H1 (cell line): ENCODE measurements at regions not wholly inside any gene's neighbourhood (a gene's known extent, or its start where the extent isn't known, plus 50 kb on each side); places are given as distances from the start of the nearest gene placed in this dataset.

Source experiments
- CTCF ChIA-PET: fragments of 300-600 bp; sonication (Branson Sonifier 250); formaldehyde crosslinking; loops from one replicate; lab custom pipeline; 2021; ENCODE audit not compliant: partially characterized antibody; lab: Charles Lee
- POLR2A ChIA-PET: fragments of 300-600 bp; sonication (Branson Sonifier 250); formaldehyde crosslinking; loops from one replicate; lab custom pipeline; 2021; ENCODE audit warnings: inconsistent platforms; ENCODE audit not compliant: partially characterized antibody; lab: Charles Lee
- DNase-seq, 2 experiments: peaks; one replicate each; pipeline versions ENCODE4 v3.0.0 to v3.0.0-alpha.2; 2010 to 2022; ENCODE audit warnings: low spot score in 2 of 2, low read depth in 1 of 2, mixed read lengths in 1 of 2
- FAIRE-seq: peaks from 2 replicates; lab custom pipeline; 2011; peaks lifted over from hg19 to GRCh38; lab: Jason Lieb, UNC
- H2AFZ ChIP-seq: 2 replicates; pipeline ENCODE4 v1.8.1; 2012; ENCODE audit warnings: low read length, inconsistent platforms
- H2AK5ac ChIP-seq: 2 replicates; pipeline ENCODE4 v1.6.1; 2013; ENCODE audit warnings: low read depth, low read length
- H2BK120ac ChIP-seq: replicated peaks from 2 replicates; pipeline ENCODE3; 2013; ENCODE audit warnings: low read depth, low read length, inconsistent platforms
- H2BK12ac ChIP-seq: 2 replicates; pipeline ENCODE4 v1.6.1; 2013; ENCODE audit warnings: low read depth, low read length
- H2BK15ac ChIP-seq: 2 replicates; pipeline ENCODE4 v1.6.1; 2013; ENCODE audit warnings: low read length
- H2BK20ac ChIP-seq: 2 replicates; pipeline ENCODE4 v1.6.1; 2013; ENCODE audit warnings: low read length
- H2BK5ac ChIP-seq: 2 replicates; pipeline ENCODE4 v1.6.1; 2013; ENCODE audit warnings: low read depth, low read length
- H3K14ac ChIP-seq: 2 replicates; pipeline ENCODE4 v1.6.1; 2013; ENCODE audit warnings: inconsistent platforms; ENCODE audit not compliant: insufficient read length
- H3K18ac ChIP-seq: 2 replicates; pipeline ENCODE4 v1.6.1; 2013; ENCODE audit warnings: low read length; ENCODE audit errors: extremely low read depth
- H3K23ac ChIP-seq: 2 replicates; pipeline ENCODE4 v1.6.1; 2013; ENCODE audit warnings: inconsistent platforms; ENCODE audit not compliant: insufficient read length
- H3K23me2 ChIP-seq: 2 replicates; pipeline ENCODE4 v1.6.1; 2013; ENCODE audit warnings: low read depth, low read length
- H3K27ac ChIP-seq: 2 replicates; pipeline ENCODE4 v1.6.1; 2011; ENCODE audit warnings: low read depth, low read length, inconsistent platforms
- H3K27me3 ChIP-seq, 4 experiments: replicated peaks in 1 of 4; 1 replicate in 1 of 4; 2 replicates in 3 of 4; pipeline versions ENCODE4 v1.6.1 to v1.8.1; 2011 to 2013; ENCODE audit warnings: low read length in 3 of 4, mild to moderate bottlenecking in 3 of 4, inconsistent platforms in 2 of 4, mixed read lengths in 2 of 4, moderate library complexity in 1 of 4; ENCODE audit not compliant: control insufficient read depth in 3 of 4, insufficient read depth in 3 of 4; ENCODE audit errors: extremely low read depth in 1 of 4
- H3K36me3 ChIP-seq, 4 experiments: 2 replicates each; pipeline versions ENCODE4 v1.6.1 to v1.8.1; 2011 to 2013; ENCODE audit warnings: mild to moderate bottlenecking in 4 of 4, low read length in 3 of 4, moderate library complexity in 2 of 4, control low read depth in 1 of 4, inconsistent platforms in 1 of 4; ENCODE audit not compliant: insufficient read depth in 4 of 4, control insufficient read depth in 2 of 4
- H3K4ac ChIP-seq: replicated peaks from 2 replicates; pipeline ENCODE3; 2013; ENCODE audit warnings: low read length, low read depth, mixed read lengths, inconsistent platforms; ENCODE audit not compliant: insufficient read length
- H3K4me1 ChIP-seq, 4 experiments: replicated peaks in 1 of 4; 1 replicate in 1 of 4; 2 replicates in 3 of 4; pipeline versions ENCODE4 v1.6.1 to v1.8.1; 2011 to 2013; ENCODE audit warnings: low read length in 3 of 4, inconsistent platforms in 2 of 4, mixed read lengths in 1 of 4; ENCODE audit not compliant: insufficient read depth in 4 of 4, control insufficient read depth in 3 of 4
- H3K4me2 ChIP-seq, 2 experiments: 2 replicates each; pipeline versions ENCODE4 v1.6.1 to v1.8.1; 2011 to 2013; ENCODE audit warnings: low read depth in 2 of 2, low read length in 2 of 2, control low read depth in 1 of 2, inconsistent platforms in 1 of 2, mild to moderate bottlenecking in 1 of 2; ENCODE audit not compliant: insufficient read depth in 1 of 2
- H3K4me3 ChIP-seq, 4 experiments: fragments of 200-600, 300-600 bp in 1 of 4; sonication (generic), shearing (Covaris generic), sonication (Bioruptor Twin) in 1 of 4; 2 replicates each; pipeline versions ENCODE4 v1.5.1 to v1.8.1; 2011 to 2016; ENCODE audit warnings: low read length in 4 of 4, low read depth in 3 of 4, control low read depth in 2 of 4, inconsistent platforms in 2 of 4, mild to moderate bottlenecking in 2 of 4, mixed read lengths in 1 of 4, moderate library complexity in 1 of 4; ENCODE audit not compliant: insufficient read depth in 2 of 4; ENCODE audit errors: extremely low read depth in 1 of 4
- H3K56ac ChIP-seq: replicated peaks from 2 replicates; pipeline ENCODE3; 2013; ENCODE audit warnings: low read depth, mild to moderate bottlenecking, mixed read lengths, low read length, inconsistent platforms; ENCODE audit not compliant: insufficient read length
- H3K79me1 ChIP-seq: 2 replicates; pipeline ENCODE4 v1.6.1; 2013; ENCODE audit warnings: low read depth, low read length, control low read depth
- H3K79me2 ChIP-seq, 2 experiments: 2 replicates each; pipeline versions ENCODE4 v1.6.1 to v1.8.1; 2012 to 2013; ENCODE audit warnings: low read length in 2 of 2, mild to moderate bottlenecking in 2 of 2, inconsistent platforms in 1 of 2; ENCODE audit not compliant: insufficient read depth in 2 of 2, control insufficient read depth in 1 of 2
- H3K9ac ChIP-seq, 4 experiments: replicated peaks in 1 of 4; 1 replicate in 1 of 4; 2 replicates in 3 of 4; pipeline versions ENCODE4 v1.6.1 to v1.8.1; 2011 to 2013; ENCODE audit warnings: low read depth in 3 of 4, low read length in 3 of 4, control low read depth in 2 of 4, mild to moderate bottlenecking in 2 of 4, moderate library complexity in 2 of 4, inconsistent platforms in 1 of 4; ENCODE audit errors: extremely low read depth in 1 of 4
- H3K9me3 ChIP-seq, 2 experiments: 2 replicates each; pipeline versions ENCODE4 v1.6.1 to v1.8.1; 2012 to 2013; ENCODE audit warnings: mild to moderate bottlenecking in 2 of 2, moderate library complexity in 2 of 2, control low read depth in 1 of 2, inconsistent platforms in 1 of 2, low read depth in 1 of 2, low read length in 1 of 2, mixed read lengths in 1 of 2; ENCODE audit not compliant: insufficient read depth in 2 of 2
- H4K20me1 ChIP-seq, 2 experiments: replicated peaks in 1 of 2; 2 replicates each; pipeline versions ENCODE3 to v1.8.1; 2011 to 2013; ENCODE audit warnings: inconsistent platforms in 2 of 2, low read length in 2 of 2, mild to moderate bottlenecking in 1 of 2; ENCODE audit not compliant: insufficient read depth in 2 of 2, control insufficient read depth in 1 of 2
- H4K5ac ChIP-seq: 2 replicates; pipeline ENCODE4 v1.6.1; 2013; ENCODE audit warnings: low read length, low read depth, mixed read lengths, inconsistent platforms; ENCODE audit not compliant: insufficient read length
- H4K8ac ChIP-seq: 2 replicates; pipeline ENCODE4 v1.8.0; 2013; ENCODE audit warnings: mild to moderate bottlenecking, moderate library complexity, low read length, inconsistent platforms; ENCODE audit not compliant: insufficient read depth; ENCODE audit errors: extremely low read depth
- H4K91ac ChIP-seq: replicated peaks from 2 replicates; pipeline ENCODE3; 2013; ENCODE audit warnings: low read length, mixed read lengths, inconsistent platforms; ENCODE audit not compliant: insufficient read length
- BRCA1 ChIP-seq: IDR thresholded peaks from 2 replicates; pipeline ENCODE4 v1.6.1; 2012; ENCODE audit warnings: low read depth, low read length, improper control_type of control experiment
- CHD2 ChIP-seq: IDR thresholded peaks from 2 replicates; pipeline ENCODE4 v1.6.1; 2012; ENCODE audit warnings: low read length, improper control_type of control experiment
- CREB1 ChIP-seq: IDR thresholded peaks from 2 replicates; pipeline ENCODE4 v1.6.1; 2012; ENCODE audit warnings: inconsistent platforms
- NANOG ChIP-seq: IDR thresholded peaks from 2 replicates; pipeline ENCODE4 v1.6.1; 2011; ENCODE audit warnings: low read length, low read depth, mild to moderate bottlenecking, inconsistent platforms; ENCODE audit not compliant: insufficient read depth, poor library complexity, severe bottlenecking
- NRF1 ChIP-seq: IDR thresholded peaks from 2 replicates; pipeline ENCODE4 v1.6.1; 2011; ENCODE audit warnings: mild to moderate bottlenecking, low read depth, low read length, improper control_type of control experiment
- RXRA ChIP-seq: IDR thresholded peaks from 2 replicates; pipeline ENCODE4 v1.6.1; 2011; ENCODE audit warnings: low read depth, mild to moderate bottlenecking, low read length, moderate library complexity; ENCODE audit not compliant: insufficient read depth
- SAP30 ChIP-seq: fragments of 300-600 bp; sonication (generic); IDR thresholded peaks from 2 replicates; pipeline ENCODE4 v1.7.1; 2012; ENCODE audit warnings: low read length, moderate library complexity, mild to moderate bottlenecking, inconsistent platforms; ENCODE audit not compliant: insufficient read depth, insufficient replicate concordance
- TAF1 ChIP-seq: IDR thresholded peaks from 2 replicates; pipeline ENCODE4 v1.6.1; 2011; ENCODE audit warnings: mild to moderate bottlenecking, low read depth, low read length
- ZNF274 ChIP-seq: IDR thresholded peaks from 2 replicates; pipeline ENCODE4 v1.7.0; 2012; ENCODE audit warnings: low read length, borderline replicate concordance; ENCODE audit errors: extremely low read depth
- WGBS, 2 experiments: shearing (Covaris generic) in 1 of 2; methylation state at CpG; one replicate each; pipeline versions ENCODE4 v1.1.6 to v1.1.7; 2013 to 2015; ENCODE audit warnings: low lambda C conversion rate in 2 of 2, mixed read lengths in 2 of 2, inconsistent platforms in 1 of 2, low coverage in 1 of 2, missing lambda C conversion rate in 1 of 2; ENCODE audit not compliant: insufficient replicate concordance in 2 of 2, insufficient coverage in 1 of 2, insufficient read length in 1 of 2; ENCODE audit errors: extremely low coverage in 1 of 2, missing lambda C conversion rate in 1 of 2; 5-methylcytosine and 5-hydroxymethylcytosine counted together
- TF ChIP-seq, protein P1 (sequence below): IDR thresholded peaks from 2 replicates; pipeline ENCODE4 v1.6.1; 2012; ENCODE audit warnings: inconsistent platforms
- TF ChIP-seq, protein P2 (sequence below): IDR thresholded peaks from 2 replicates; pipeline ENCODE4 v1.6.1; 2012; ENCODE audit warnings: inconsistent platforms

DNA sequence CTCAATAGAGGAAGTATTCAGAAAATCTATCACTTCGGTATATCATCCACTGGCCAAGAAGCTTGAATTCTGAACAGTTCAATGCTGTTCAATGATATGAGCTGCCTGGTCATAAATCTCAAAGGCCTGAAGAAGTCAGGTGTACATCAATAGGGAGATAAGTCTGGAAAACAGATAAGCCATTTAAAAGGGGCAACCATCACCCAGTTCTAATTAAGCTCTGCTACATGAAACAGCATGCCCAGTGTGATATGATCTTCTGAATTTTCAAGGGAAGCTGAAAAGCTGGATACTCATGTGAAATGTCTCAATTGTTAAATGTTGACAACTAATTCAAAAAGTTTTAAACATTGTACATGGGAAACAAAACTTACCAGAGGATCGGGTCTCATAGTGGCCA lies 2020.7 kb upstream of the WWC1 start:
- Histone ChIP-seq H4K8ac (no peak overlapping the region), H3K4me1 (peaks cover 0 to 6% (median 0%) of the 10 kb centered on the region in 4 experiments; a peak in 1 of 7 replicates), H4K5ac (no peak overlapping the region), H3K27ac (no peak overlapping the region), H3K27me3 (no peaks in the 10 kb centered on the region), H2BK12ac (no peak overlapping the region), H3K4ac (no peak overlapping the region), H2AK5ac (no peak overlapping the region), H2BK5ac (no peak overlapping the region), H2BK120ac (no peak overlapping the region), H2BK15ac (no peak overlapping the region), H3K4me3 (no peak overlapping the region), H4K20me1 (no peaks in the 10 kb centered on the region), H3K79me1 (no peaks in the 10 kb centered on the region), H3K23me2 (no peaks in the 10 kb centered on the region; the same call in 1 of the 2 replicates), H3K18ac (no peak overlapping the region), H3K56ac (no peak overlapping the region), H3K9ac (no peak overlapping the region), H3K36me3 (no peaks in the 10 kb centered on the region), H2AFZ (no peak overlapping the region), H3K79me2 (no peaks in the 10 kb centered on the region), H3K4me2 (no peak overlapping the region), H4K91ac (no peak overlapping the region), H3K9me3 (no peaks in the 10 kb centered on the region), H3K23ac (no peak overlapping the region), H3K14ac (no peak overlapping the region), H2BK20ac (no peak overlapping the region)
- DNase-seq: no peak
- FAIRE-seq: no peak
- WGBS, 2 experiments: 94% methylated on average over 2 of the region's 2 CpGs; no CpG with 5 or more reads in 1 of the 2 experiments
- TF ChIP-seq, protein P1, sequence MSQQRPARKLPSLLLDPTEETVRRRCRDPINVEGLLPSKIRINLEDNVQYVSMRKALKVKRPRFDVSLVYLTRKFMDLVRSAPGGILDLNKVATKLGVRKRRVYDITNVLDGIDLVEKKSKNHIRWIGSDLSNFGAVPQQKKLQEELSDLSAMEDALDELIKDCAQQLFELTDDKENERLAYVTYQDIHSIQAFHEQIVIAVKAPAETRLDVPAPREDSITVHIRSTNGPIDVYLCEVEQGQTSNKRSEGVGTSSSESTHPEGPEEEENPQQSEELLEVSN: no peak
- TF ChIP-seq TAF1 (no peak), CREB1 (no peak), SAP30 (no peak), CHD2 (no peak), BRCA1 (no peak), ZNF274 (no peak), RXRA (no peak), NANOG (no peak), NRF1 (no peak)
- TF ChIP-seq, protein P2, sequence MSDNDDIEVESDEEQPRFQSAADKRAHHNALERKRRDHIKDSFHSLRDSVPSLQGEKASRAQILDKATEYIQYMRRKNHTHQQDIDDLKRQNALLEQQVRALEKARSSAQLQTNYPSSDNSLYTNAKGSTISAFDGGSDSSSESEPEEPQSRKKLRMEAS: no peak
- ChIA-PET POLR2A (no interaction called here), CTCF (no interaction called here)
